IMR-90 (cell line): ENCODE measurements at regions not wholly inside any gene's neighbourhood (a gene's known extent, or its start where the extent isn't known, plus 50 kb on each side); places are given as distances from the start of the nearest gene placed in this dataset.

Source experiments
- CEBPB ChIP-seq: IDR thresholded peaks from 2 replicates; pipeline ENCODE4 v1.6.1; 2012; ENCODE audit warnings: low read depth, low read length, improper control_type of control experiment
- MXI1 ChIP-seq: IDR thresholded peaks from 2 replicates; pipeline ENCODE4 v1.6.1; 2012; ENCODE audit warnings: low read depth, mild to moderate bottlenecking, low read length, moderate library complexity, borderline replicate concordance
- POLR2A ChIP-seq: IDR thresholded peaks from 2 replicates; pipeline ENCODE4 v1.6.1; 2012; ENCODE audit warnings: mild to moderate bottlenecking, low read depth, low read length
- RAD21 ChIP-seq: IDR thresholded peaks from 2 replicates; pipeline ENCODE4 v1.6.1; 2012; ENCODE audit warnings: low read length, improper control_type of control experiment
- RFX5 ChIP-seq: IDR thresholded peaks from 2 replicates; pipeline ENCODE4 v1.8.0; 2012; ENCODE audit warnings: low read depth, mild to moderate bottlenecking, low read length, moderate library complexity
- USF2 ChIP-seq: fragments of 150-350 bp; IDR thresholded peaks from 2 replicates; pipeline ENCODE4 v1.6.1; 2017; ENCODE audit warnings: mild to moderate bottlenecking, antibody characterized with exemption, low read length, low read depth
- TF ChIP-seq, protein P1 (sequence below): conservative IDR thresholded peaks from 2 replicates; pipeline ENCODE4 v1.5.1; 2012; ENCODE audit warnings: mild to moderate bottlenecking, low read depth, low read length, improper control_type of control experiment

GRCh38 chr5:167752936-167753335, 538.5 kb upstream of the WWC1 start:
- TF ChIP-seq, protein P1, sequence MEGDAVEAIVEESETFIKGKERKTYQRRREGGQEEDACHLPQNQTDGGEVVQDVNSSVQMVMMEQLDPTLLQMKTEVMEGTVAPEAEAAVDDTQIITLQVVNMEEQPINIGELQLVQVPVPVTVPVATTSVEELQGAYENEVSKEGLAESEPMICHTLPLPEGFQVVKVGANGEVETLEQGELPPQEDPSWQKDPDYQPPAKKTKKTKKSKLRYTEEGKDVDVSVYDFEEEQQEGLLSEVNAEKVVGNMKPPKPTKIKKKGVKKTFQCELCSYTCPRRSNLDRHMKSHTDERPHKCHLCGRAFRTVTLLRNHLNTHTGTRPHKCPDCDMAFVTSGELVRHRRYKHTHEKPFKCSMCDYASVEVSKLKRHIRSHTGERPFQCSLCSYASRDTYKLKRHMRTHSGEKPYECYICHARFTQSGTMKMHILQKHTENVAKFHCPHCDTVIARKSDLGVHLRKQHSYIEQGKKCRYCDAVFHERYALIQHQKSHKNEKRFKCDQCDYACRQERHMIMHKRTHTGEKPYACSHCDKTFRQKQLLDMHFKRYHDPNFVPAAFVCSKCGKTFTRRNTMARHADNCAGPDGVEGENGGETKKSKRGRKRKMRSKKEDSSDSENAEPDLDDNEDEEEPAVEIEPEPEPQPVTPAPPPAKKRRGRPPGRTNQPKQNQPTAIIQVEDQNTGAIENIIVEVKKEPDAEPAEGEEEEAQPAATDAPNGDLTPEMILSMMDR = no peak
- TF ChIP-seq CEBPB (no peak), RFX5 (no peak), POLR2A (no peak), USF2 (no peak), MXI1 (no peak), RAD21 (no peak)
